Naive thymus-derived CD8-positive, alpha-beta T cell (primary cell): ENCODE measurements at regions not wholly inside any gene's neighbourhood (a gene's known extent, or its start where the extent isn't known, plus 50 kb on each side); places are given as distances from the start of the nearest gene placed in this dataset.

Source experiments
- ATAC-seq, 2 donors: fragments of 150-1000 bp; cut with Tn5 transposase in 1 of 2; sonication (Bioruptor Pico), chemical (Tn5 transposase) in 1 of 2; 1 replicate in 1 of 2; 2 replicates in 1 of 2; pipeline ENCODE4 v1.10.0; 2021; ENCODE audit warnings: mild to moderate bottlenecking in 2 of 2, moderate library complexity in 2 of 2
- POLR2A ChIA-PET: fragments of 350-600 bp; sonication (Branson Sonifier 250); formaldehyde crosslinking; loops from one replicate; lab custom pipeline; 2021; ENCODE audit warnings: antibody characterized with exemption; lab: Charles Lee
- DNase-seq, 10 donors: peaks; one replicate each; pipeline versions ENCODE4 v3.0.0 to v3.0.0-alpha.2; 2020 to 2022
- H3K27ac Mint-ChIP-seq, 10 donors: one replicate each; pipeline ENCODE4 v1.8.0; 2020 to 2022; ENCODE audit warnings: mild to moderate bottlenecking in 10 of 10, mixed read lengths in 10 of 10, moderate library complexity in 4 of 10, inconsistent platforms in 1 of 10
- H3K27me3 Mint-ChIP-seq, 5 donors: one replicate each; pipeline ENCODE4 v1.8.0; 2021 to 2022; ENCODE audit warnings: mixed read lengths in 5 of 5
- H3K36me3 Mint-ChIP-seq, 3 donors: one replicate each; pipeline ENCODE4 v1.8.0; 2020 to 2022; ENCODE audit warnings: mixed read lengths in 3 of 3, mild to moderate bottlenecking in 2 of 3, inconsistent platforms in 1 of 3
- H3K4me1 Mint-ChIP-seq, 4 donors: one replicate each; pipeline ENCODE4 v1.8.0; 2021 to 2022; ENCODE audit warnings: mixed read lengths in 4 of 4
- H3K4me3 Mint-ChIP-seq, 10 donors: one replicate each; pipeline ENCODE4 v1.8.0; 2020 to 2022; ENCODE audit warnings: mild to moderate bottlenecking in 10 of 10, mixed read lengths in 10 of 10, moderate library complexity in 6 of 10, inconsistent platforms in 1 of 10
- H3K9me3 Mint-ChIP-seq, 9 donors: one replicate each; pipeline ENCODE4 v1.8.0; 2020 to 2022; ENCODE audit warnings: mixed read lengths in 9 of 9, mild to moderate bottlenecking in 3 of 9, inconsistent platforms in 1 of 9, moderate library complexity in 1 of 9

- ATAC-seq (peak; percentile 46 to 54), DNase-seq (peak in 9 of 10 donors; percentile 14 to 72 (median 45))
- Mint-ChIP-seq H3K4me1 (peaks cover 0 to 5% (median 0%) of the 10 kb centered on the region in 4 donors), H3K27ac (peak overlapping the region in 1 of 10 donors; percentile 76), H3K36me3 (no peaks in the 10 kb centered on the region), H3K4me3 (peak overlapping the region in 2 of 10 donors; percentile 20 to 54), H3K9me3 (no peaks in the 10 kb centered on the region), H3K27me3 (peaks cover 0 to 3% (median 0%) of the 10 kb centered on the region in 5 donors)
- POLR2A ChIA-PET = interaction anchor here (0.7 to 1.6 kb wide), 5 partner anchors 9 to 254 kb away, joined by 3 to 14 read pairs (median 5); partner anchors contain the start of gene OSBPL3
These were observed 55.1 kb downstream of the CYCS start for GRCh38 chr7:25069900-25070443.

- POLR2A ChIA-PET = no interaction called here
- H3K36me3 Mint-ChIP-seq = no peaks in the 10 kb centered on the region
These were observed 56.4 kb downstream of the CYCS start for GRCh38 chr7:25068502-25069213.

GRCh38 chr7:25067726-25068501 lies 57.1 kb downstream of the CYCS start:
- H3K4me1 Mint-ChIP-seq = peaks cover 0 to 5% (median 0%) of the 10 kb centered on the region in 4 donors
- H3K4me3 Mint-ChIP-seq = no peak overlapping the region
- POLR2A ChIA-PET = no interaction called here
- ATAC-seq = no peak
- DNase-seq = no peak
- no peak overlapping the region for H3K27ac Mint-ChIP-seq
- H3K27me3 Mint-ChIP-seq = peaks cover 0 to 3% (median 0%) of the 10 kb centered on the region in 5 donors
- H3K9me3 Mint-ChIP-seq = no peaks in the 10 kb centered on the region
- H3K36me3 Mint-ChIP-seq = no peaks in the 10 kb centered on the region

More at GRCh38 chr7:25068502-25069213, 56.4 kb downstream of the CYCS start:
- peak overlapping the region in 1 of 10 donors; percentile 58 for H3K27ac Mint-ChIP-seq
- DNase-seq (no peak), ATAC-seq (no peak)
- no peak overlapping the region for H3K4me3 Mint-ChIP-seq
- H3K9me3 Mint-ChIP-seq = no peaks in the 10 kb centered on the region
- H3K4me1 Mint-ChIP-seq = peaks cover 0 to 5% (median 0%) of the 10 kb centered on the region in 4 donors
- H3K27me3 Mint-ChIP-seq = peaks cover 0 to 3% (median 0%) of the 10 kb centered on the region in 5 donors

- Mint-ChIP-seq H3K27ac (no peak overlapping the region), H3K4me1 (peaks cover 0 to 5% (median 0%) of the 10 kb centered on the region in 4 donors), H3K27me3 (peaks cover 0 to 2% (median 0%) of the 10 kb centered on the region in 5 donors), H3K36me3 (no peaks in the 10 kb centered on the region), H3K9me3 (no peaks in the 10 kb centered on the region), H3K4me3 (no peak overlapping the region)
- ATAC-seq (no peak), DNase-seq (no peak)
- POLR2A ChIA-PET = no interaction called here
These were observed 58.8 kb downstream of the CYCS start for GRCh38 chr7:25066253-25066652.

GRCh38 chr7:25062380-25062779 lies 62.7 kb downstream of the CYCS start:
- DNase-seq = no peak
- Mint-ChIP-seq H3K4me1 (no peaks in the 10 kb centered on the region), H3K27ac (no peak overlapping the region), H3K36me3 (no peaks in the 10 kb centered on the region), H3K27me3 (peaks cover 0 to 5% (median 0%) of the 10 kb centered on the region in 5 donors), H3K9me3 (no peaks in the 10 kb centered on the region), H3K4me3 (no peak overlapping the region)
- no peak for ATAC-seq
- POLR2A ChIA-PET = no interaction called here

GRCh38 chr7:25060487-25061055 lies 64.5 kb downstream of the CYCS start:
- H3K27me3 Mint-ChIP-seq = peaks cover 0 to 8% (median 0%) of the 10 kb centered on the region in 5 donors
- H3K27ac Mint-ChIP-seq = peak overlapping the region in 1 of 10 donors; percentile 28
- no peaks in the 10 kb centered on the region for H3K9me3 Mint-ChIP-seq
- DNase-seq (no peak), ATAC-seq (no peak)
- H3K4me1 Mint-ChIP-seq = no peaks in the 10 kb centered on the region
- POLR2A ChIA-PET = no interaction called here
- no peaks in the 10 kb centered on the region for H3K36me3 Mint-ChIP-seq
- H3K4me3 Mint-ChIP-seq = no peak overlapping the region

- Mint-ChIP-seq H3K27ac (no peak overlapping the region), H3K9me3 (no peaks in the 10 kb centered on the region), H3K4me3 (no peak overlapping the region), H3K36me3 (no peaks in the 10 kb centered on the region), H3K27me3 (peaks cover 0 to 8% (median 6%) of the 10 kb centered on the region in 5 donors), H3K4me1 (no peaks in the 10 kb centered on the region)
- DNase-seq (no peak), ATAC-seq (no peak)
- POLR2A ChIA-PET = no interaction called here
These were observed 65.5 kb downstream of the CYCS start for GRCh38 chr7:25059576-25059975.

- H3K9me3 Mint-ChIP-seq = no peaks in the 10 kb centered on the region
- ATAC-seq = no peak
- DNase-seq = no peak
- peaks cover 0 to under 1% (median 0%) of the 10 kb centered on the region in 4 donors for H3K4me1 Mint-ChIP-seq
- H3K27me3 Mint-ChIP-seq = peaks cover 0 to 8% (median 6%) of the 10 kb centered on the region in 5 donors
- no peak overlapping the region for H3K27ac Mint-ChIP-seq
- H3K36me3 Mint-ChIP-seq = no peaks in the 10 kb centered on the region
- H3K4me3 Mint-ChIP-seq = no peak overlapping the region
- POLR2A ChIA-PET = no interaction called here
These were observed 68.7 kb downstream of the CYCS start for GRCh38 chr7:25056368-25056767.

- DNase-seq = no peak
- POLR2A ChIA-PET = no interaction called here
- no peaks in the 10 kb centered on the region for H3K36me3 Mint-ChIP-seq
- no peaks in the 10 kb centered on the region for H3K9me3 Mint-ChIP-seq
- peaks cover 0 to 8% (median 6%) of the 10 kb centered on the region in 5 donors for H3K27me3 Mint-ChIP-seq
- no peak overlapping the region for H3K4me3 Mint-ChIP-seq
- H3K4me1 Mint-ChIP-seq = peaks cover 0 to 2% (median 0%) of the 10 kb centered on the region in 4 donors
- H3K27ac Mint-ChIP-seq = no peak overlapping the region
- ATAC-seq = no peak
These were observed 69.4 kb downstream of the CYCS start for GRCh38 chr7:25055520-25056220.

GRCh38 chr7:25054819-25055519 lies 70.1 kb downstream of the CYCS start:
- Mint-ChIP-seq H3K27ac (peak overlapping the region in 1 of 10 donors; percentile 68), H3K4me1 (peaks cover 0 to 2% (median 0%) of the 10 kb centered on the region in 4 donors)
- ATAC-seq = no peak

GRCh38 chr7:25050223-25050622 lies 70.2 kb upstream of the OSBPL3 start:
- H3K4me1 Mint-ChIP-seq = peaks cover 0 to 2% (median 0%) of the 10 kb centered on the region in 4 donors
- DNase-seq (no peak), ATAC-seq (no peak)
- no peaks in the 10 kb centered on the region for H3K9me3 Mint-ChIP-seq
- peaks cover 0 to 8% (median 2%) of the 10 kb centered on the region in 5 donors for H3K27me3 Mint-ChIP-seq
- no peak overlapping the region for H3K27ac Mint-ChIP-seq
- H3K4me3 Mint-ChIP-seq = no peak overlapping the region
- POLR2A ChIA-PET = no interaction called here
- H3K36me3 Mint-ChIP-seq = no peaks in the 10 kb centered on the region

More at GRCh38 chr7:25054819-25055519, 70.1 kb downstream of the CYCS start:
- DNase-seq = no peak
- Mint-ChIP-seq H3K27me3 (peaks cover 0 to 8% (median 6%) of the 10 kb centered on the region in 5 donors), H3K36me3 (no peaks in the 10 kb centered on the region), H3K4me3 (no peak overlapping the region), H3K9me3 (no peaks in the 10 kb centered on the region)
- POLR2A ChIA-PET = no interaction called here
